Activated T-cell treated with anti-CD3 and anti-CD28 coated beads, Interleukin-2, amount 50 U/mL, for 72 hours (primary cell): ENCODE measurements at regions not wholly inside any gene's neighbourhood (a gene's known extent, or its start where the extent isn't known, plus 50 kb on each side); places are given as distances from the start of the nearest gene placed in this dataset.

Source experiments
- ATAC-seq, 2 donors: fragments of 150-1000 bp; cut with Tn5 transposase; replicated peaks in 1 of 2; 2 replicates each; pipeline ENCODE4 v1.10.0; 2021; ENCODE audit warnings: moderate library complexity in 2 of 2, mild to moderate bottlenecking in 1 of 2
- DNase-seq, 2 donors: peaks; one replicate each; pipeline ENCODE4 v3.0.0; 2021 to 2022; ENCODE audit warnings: mixed read lengths in 1 of 2
- H3K27ac Mint-ChIP-seq: one replicate; pipeline ENCODE4 v1.8.0; 2022; ENCODE audit warnings: mild to moderate bottlenecking, moderate library complexity, mixed read lengths
- H3K27me3 Mint-ChIP-seq: one replicate; pipeline ENCODE4 v1.8.0; 2022; ENCODE audit warnings: low read depth, mixed read lengths
- H3K36me3 Mint-ChIP-seq, 2 donors: one replicate each; pipeline ENCODE4 v1.8.0; 2022; ENCODE audit warnings: mixed read lengths in 2 of 2, mild to moderate bottlenecking in 1 of 2; ENCODE audit not compliant: insufficient read depth in 2 of 2
- H3K4me1 Mint-ChIP-seq: one replicate; pipeline ENCODE4 v1.8.0; 2022; ENCODE audit warnings: low read depth, mixed read lengths
- H3K4me3 Mint-ChIP-seq, 2 donors: one replicate each; pipeline ENCODE4 v1.8.0; 2022; ENCODE audit warnings: mild to moderate bottlenecking in 2 of 2, mixed read lengths in 2 of 2, moderate library complexity in 2 of 2
- H3K9me3 Mint-ChIP-seq, 2 donors: one replicate each; pipeline ENCODE4 v1.8.0; 2022; ENCODE audit warnings: mixed read lengths in 2 of 2

- no peaks in the 10 kb centered on the region for H3K36me3 Mint-ChIP-seq
- no peak overlapping the region for H3K27ac Mint-ChIP-seq
- no peak for DNase-seq
- H3K9me3 Mint-ChIP-seq = peaks cover 0 to 7% of the 10 kb centered on the region in 2 donors
- H3K27me3 Mint-ChIP-seq = no peaks in the 10 kb centered on the region
- ATAC-seq = no peak
- no peak overlapping the region for H3K4me3 Mint-ChIP-seq
- H3K4me1 Mint-ChIP-seq = no peaks in the 10 kb centered on the region
Observed at GRCh38 chr5:57124014-57124413, 49.8 kb upstream of the GPBP1 start.
